K562 (cell line): ENCODE measurements at regions not wholly inside any gene's neighbourhood (a gene's known extent, or its start where the extent isn't known, plus 50 kb on each side); places are given as distances from the start of the nearest gene placed in this dataset.

Source experiments
- ARID1B ChIP-seq: fragments of 450-650 bp; IDR thresholded peaks from 2 replicates; pipeline ENCODE4 v1.6.1; 2016; ENCODE audit warnings: antibody characterized with exemption, mild to moderate bottlenecking, inconsistent platforms
- SMAD3 ChIP-seq: fragments of 450-650 bp; formaldehyde crosslinking; conservative IDR thresholded peaks from 2 replicates; pipeline ENCODE4 v1.4.0; 2020; ENCODE audit warnings: mild to moderate bottlenecking
- SRSF9 ChIP-seq: fragments of 200-400 bp; formaldehyde crosslinking; IDR thresholded peaks from 2 replicates; pipeline ENCODE4 v1.6.1; 2017; ENCODE audit warnings: low read depth, low read length, borderline replicate concordance
- ZNF57 ChIP-seq: fragments of 450-650 bp; formaldehyde crosslinking; IDR thresholded peaks from 2 replicates; pipeline ENCODE4 v1.4.0; 2020; ENCODE audit warnings: mild to moderate bottlenecking, moderate library complexity
- TF ChIP-seq, protein P1 (sequence below): fragments of 250-450 bp; sonication (Bioruptor Pico); IDR thresholded peaks from 2 replicates; pipeline ENCODE4 v1.5.0; 2021; ENCODE audit warnings: mild to moderate bottlenecking, borderline replicate concordance
- TF ChIP-seq, protein P2 (sequence below): fragments of 450-650 bp; formaldehyde crosslinking; IDR thresholded peaks from 2 replicates; pipeline ENCODE4 v1.4.0; 2020; ENCODE audit warnings: mild to moderate bottlenecking
- TF ChIP-seq, protein P3 (sequence below): sonication (generic); formaldehyde crosslinking; IDR thresholded peaks from 2 replicates; pipeline ENCODE4 v1.8.0; 2023; ENCODE audit warnings: mild to moderate bottlenecking, missing genetic modification reagents

DNA sequence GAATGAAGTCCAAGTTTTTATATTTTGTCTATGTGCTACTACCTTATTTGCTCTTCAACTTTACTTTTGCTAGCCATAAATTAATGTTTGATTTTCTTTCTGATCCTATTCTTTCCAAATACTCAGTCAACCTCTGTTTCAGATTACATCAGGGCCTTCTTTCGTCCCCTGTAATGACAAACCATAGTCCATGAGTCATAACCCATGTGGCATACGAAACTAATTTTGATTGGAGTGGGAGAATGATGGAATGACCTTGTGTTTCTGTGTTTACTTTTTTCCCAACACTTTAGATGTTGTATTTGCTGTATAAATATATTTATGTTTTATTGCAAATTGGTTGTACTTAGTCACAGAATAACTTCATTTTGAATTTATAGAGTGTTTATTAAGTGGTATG is 1043.1 kb downstream of the DTWD2 start (continued):
- TF ChIP-seq, protein P1, sequence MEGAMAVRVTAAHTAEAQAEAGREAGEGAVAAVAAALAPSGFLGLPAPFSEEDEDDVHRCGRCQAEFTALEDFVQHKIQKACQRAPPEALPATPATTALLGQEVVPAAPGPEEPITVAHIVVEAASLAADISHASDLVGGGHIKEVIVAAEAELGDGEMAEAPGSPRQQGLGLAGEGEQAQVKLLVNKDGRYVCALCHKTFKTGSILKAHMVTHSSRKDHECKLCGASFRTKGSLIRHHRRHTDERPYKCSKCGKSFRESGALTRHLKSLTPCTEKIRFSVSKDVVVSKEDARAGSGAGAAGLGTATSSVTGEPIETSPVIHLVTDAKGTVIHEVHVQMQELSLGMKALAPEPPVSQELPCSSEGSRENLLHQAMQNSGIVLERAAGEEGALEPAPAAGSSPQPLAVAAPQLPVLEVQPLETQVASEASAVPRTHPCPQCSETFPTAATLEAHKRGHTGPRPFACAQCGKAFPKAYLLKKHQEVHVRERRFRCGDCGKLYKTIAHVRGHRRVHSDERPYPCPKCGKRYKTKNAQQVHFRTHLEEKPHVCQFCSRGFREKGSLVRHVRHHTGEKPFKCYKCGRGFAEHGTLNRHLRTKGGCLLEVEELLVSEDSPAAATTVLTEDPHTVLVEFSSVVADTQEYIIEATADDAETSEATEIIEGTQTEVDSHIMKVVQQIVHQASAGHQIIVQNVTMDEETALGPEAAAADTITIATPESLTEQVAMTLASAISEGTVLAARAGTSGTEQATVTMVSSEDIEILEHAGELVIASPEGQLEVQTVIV (CRISPR knock-in tag), result no peak
- TF ChIP-seq, protein P2, sequence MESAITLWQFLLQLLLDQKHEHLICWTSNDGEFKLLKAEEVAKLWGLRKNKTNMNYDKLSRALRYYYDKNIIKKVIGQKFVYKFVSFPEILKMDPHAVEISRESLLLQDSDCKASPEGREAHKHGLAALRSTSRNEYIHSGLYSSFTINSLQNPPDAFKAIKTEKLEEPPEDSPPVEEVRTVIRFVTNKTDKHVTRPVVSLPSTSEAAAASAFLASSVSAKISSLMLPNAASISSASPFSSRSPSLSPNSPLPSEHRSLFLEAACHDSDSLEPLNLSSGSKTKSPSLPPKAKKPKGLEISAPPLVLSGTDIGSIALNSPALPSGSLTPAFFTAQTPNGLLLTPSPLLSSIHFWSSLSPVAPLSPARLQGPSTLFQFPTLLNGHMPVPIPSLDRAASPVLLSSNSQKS, result no peak
- no peak for TF ChIP-seq ARID1B
- TF ChIP-seq, protein P3, sequence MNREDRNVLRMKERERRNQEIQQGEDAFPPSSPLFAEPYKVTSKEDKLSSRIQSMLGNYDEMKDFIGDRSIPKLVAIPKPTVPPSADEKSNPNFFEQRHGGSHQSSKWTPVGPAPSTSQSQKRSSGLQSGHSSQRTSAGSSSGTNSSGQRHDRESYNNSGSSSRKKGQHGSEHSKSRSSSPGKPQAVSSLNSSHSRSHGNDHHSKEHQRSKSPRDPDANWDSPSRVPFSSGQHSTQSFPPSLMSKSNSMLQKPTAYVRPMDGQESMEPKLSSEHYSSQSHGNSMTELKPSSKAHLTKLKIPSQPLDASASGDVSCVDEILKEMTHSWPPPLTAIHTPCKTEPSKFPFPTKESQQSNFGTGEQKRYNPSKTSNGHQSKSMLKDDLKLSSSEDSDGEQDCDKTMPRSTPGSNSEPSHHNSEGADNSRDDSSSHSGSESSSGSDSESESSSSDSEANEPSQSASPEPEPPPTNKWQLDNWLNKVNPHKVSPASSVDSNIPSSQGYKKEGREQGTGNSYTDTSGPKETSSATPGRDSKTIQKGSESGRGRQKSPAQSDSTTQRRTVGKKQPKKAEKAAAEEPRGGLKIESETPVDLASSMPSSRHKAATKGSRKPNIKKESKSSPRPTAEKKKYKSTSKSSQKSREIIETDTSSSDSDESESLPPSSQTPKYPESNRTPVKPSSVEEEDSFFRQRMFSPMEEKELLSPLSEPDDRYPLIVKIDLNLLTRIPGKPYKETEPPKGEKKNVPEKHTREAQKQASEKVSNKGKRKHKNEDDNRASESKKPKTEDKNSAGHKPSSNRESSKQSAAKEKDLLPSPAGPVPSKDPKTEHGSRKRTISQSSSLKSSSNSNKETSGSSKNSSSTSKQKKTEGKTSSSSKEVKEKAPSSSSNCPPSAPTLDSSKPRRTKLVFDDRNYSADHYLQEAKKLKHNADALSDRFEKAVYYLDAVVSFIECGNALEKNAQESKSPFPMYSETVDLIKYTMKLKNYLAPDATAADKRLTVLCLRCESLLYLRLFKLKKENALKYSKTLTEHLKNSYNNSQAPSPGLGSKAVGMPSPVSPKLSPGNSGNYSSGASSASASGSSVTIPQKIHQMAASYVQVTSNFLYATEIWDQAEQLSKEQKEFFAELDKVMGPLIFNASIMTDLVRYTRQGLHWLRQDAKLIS (CRISPR knock-in tag), result no peak
- TF ChIP-seq SRSF9, result no peak
- no peak for TF ChIP-seq SMAD3 (CRISPR knock-in tag)
- TF ChIP-seq ZNF57 (CRISPR knock-in tag), result no peak
